Endothelial cell of umbilical vein (primary cell): ENCODE measurements at regions not wholly inside any gene's neighbourhood (a gene's known extent, or its start where the extent isn't known, plus 50 kb on each side); places are given as distances from the start of the nearest gene placed in this dataset.

Source experiments
- BruUV-seq: library from RNA; stranded (reverse); fragments of 400-500 nt; replicated peaks from 2 replicates; lab custom pipeline; 2021; lab: Mats Ljungman, UMichigan
- CTCF ChIA-PET: fragments of 300-600, 350-600 bp; sonication (Branson Sonifier 250); formaldehyde crosslinking; loops from one replicate; lab custom pipeline; 2021; ENCODE audit warnings: antibody characterized with exemption, inconsistent platforms; lab: Charles Lee
- POLR2A ChIA-PET: fragments of 300-600, 350-600 bp; sonication (Branson Sonifier 250); formaldehyde crosslinking; loops from one replicate; lab custom pipeline; 2021; ENCODE audit warnings: antibody characterized with exemption, inconsistent platforms; lab: Charles Lee
- DNase-seq: peaks from one replicate; pipeline ENCODE4 v3.0.0-alpha.2; 2011; ENCODE audit warnings: low read depth, low spot score
- FAIRE-seq: peaks from 2 replicates; lab custom pipeline; 2011; peaks lifted over from hg19 to GRCh38; lab: Jason Lieb, UNC
- H2AFZ ChIP-seq: 2 replicates; pipeline ENCODE4 v1.6.0; 2012; ENCODE audit warnings: low read depth, low read length, control low read depth, inconsistent platforms
- H3K27ac ChIP-seq: 2 replicates; pipeline ENCODE4 v1.5.1; 2011; ENCODE audit warnings: low read depth, mild to moderate bottlenecking, control low read depth, low read length, moderate library complexity; ENCODE audit not compliant: insufficient read depth
- H3K27me3 ChIP-seq, 2 experiments: 2 replicates each; pipeline versions ENCODE4 v1.6.0 to v1.6.1; 2011; ENCODE audit warnings: low read length in 2 of 2, mixed read lengths in 1 of 2; ENCODE audit not compliant: control insufficient read depth in 2 of 2, insufficient read depth in 2 of 2
- H3K36me3 ChIP-seq, 2 experiments: 2 replicates in 1 of 2; 3 replicates in 1 of 2; pipeline ENCODE4 v1.5.1; 2011; ENCODE audit warnings: low read length in 2 of 2, mild to moderate bottlenecking in 1 of 2, moderate library complexity in 1 of 2; ENCODE audit not compliant: control insufficient read depth in 2 of 2, insufficient read depth in 2 of 2; ENCODE audit errors: extremely low read depth in 1 of 2
- H3K4me1 ChIP-seq: 3 replicates; pipeline ENCODE4 v1.5.1; 2011; ENCODE audit warnings: mild to moderate bottlenecking, low read length; ENCODE audit not compliant: control insufficient read depth, insufficient read depth; ENCODE audit errors: extremely low read depth
- H3K4me2 ChIP-seq: 2 replicates; pipeline ENCODE4 v1.6.1; 2011; ENCODE audit warnings: low read length, control low read depth, mixed read lengths; ENCODE audit not compliant: insufficient read depth
- H3K4me3 ChIP-seq, 3 experiments: fragments of 200-600 bp in 1 of 3; sonication (generic), shearing (Covaris generic) in 1 of 3; replicated peaks in 1 of 3; 2 replicates each; pipeline ENCODE4 v1.5.1; 2011 to 2016; ENCODE audit warnings: control low read depth in 3 of 3, low read length in 3 of 3, mild to moderate bottlenecking in 2 of 3, inconsistent platforms in 1 of 3, low read depth in 1 of 3, moderate library complexity in 1 of 3; ENCODE audit not compliant: insufficient read depth in 1 of 3
- H3K79me2 ChIP-seq: 2 replicates; pipeline ENCODE4 v1.6.0; 2012; ENCODE audit warnings: low read length, inconsistent platforms; ENCODE audit not compliant: control insufficient read depth, insufficient read depth
- H3K9ac ChIP-seq: replicated peaks from 2 replicates; pipeline ENCODE3; 2011; ENCODE audit warnings: low read length, control low read depth; ENCODE audit not compliant: insufficient read depth; ENCODE audit errors: extremely low read depth
- H3K9me1 ChIP-seq: replicated peaks from 3 replicates; pipeline ENCODE4 v1.6.0; 2011; ENCODE audit warnings: mild to moderate bottlenecking, low read length; ENCODE audit not compliant: control insufficient read depth, insufficient read depth; ENCODE audit errors: extremely low read depth
- H3K9me3 ChIP-seq: replicated peaks from 2 replicates; pipeline ENCODE4 v1.5.1; 2012; ENCODE audit warnings: low read length, inconsistent platforms; ENCODE audit not compliant: control insufficient read depth, insufficient read depth
- H4K20me1 ChIP-seq: replicated peaks from 2 replicates; pipeline ENCODE3; 2011; ENCODE audit warnings: mild to moderate bottlenecking, low read length; ENCODE audit not compliant: control insufficient read depth, insufficient read depth; ENCODE audit errors: extremely low read depth
- EZH2 ChIP-seq: IDR thresholded peaks from 2 replicates; pipeline ENCODE4 v1.6.1; 2012; ENCODE audit warnings: borderline replicate concordance, low read depth, mild to moderate bottlenecking, moderate library complexity, low read length, inconsistent platforms; ENCODE audit not compliant: severe bottlenecking
- FOS ChIP-seq: IDR thresholded peaks from 2 replicates; pipeline ENCODE4 v1.6.1; 2011; ENCODE audit warnings: mild to moderate bottlenecking, low read length, moderate library complexity, borderline replicate concordance; ENCODE audit not compliant: insufficient read depth
- GATA2 ChIP-seq: IDR thresholded peaks from 2 replicates; pipeline ENCODE4 v1.7.0; 2011; ENCODE audit warnings: low read depth, mild to moderate bottlenecking, moderate library complexity, mixed read lengths, low read length; ENCODE audit not compliant: insufficient read length, insufficient read depth
- JUN ChIP-seq: IDR thresholded peaks from 2 replicates; pipeline ENCODE4 v1.6.1; 2011; ENCODE audit warnings: borderline replicate concordance, low read depth; ENCODE audit not compliant: insufficient read length, insufficient read depth
- MAX ChIP-seq: IDR thresholded peaks from 2 replicates; pipeline ENCODE4 v1.6.1; 2011; ENCODE audit not compliant: insufficient read depth, insufficient read length
- MYC ChIP-seq: IDR thresholded peaks from one replicate; pipeline ENCODE4 v1.6.1; 2011; ENCODE audit warnings: mild to moderate bottlenecking, low read depth, low read length
- POLR2A ChIP-seq: IDR thresholded peaks from 2 replicates; pipeline ENCODE4 v1.6.1; 2012; ENCODE audit warnings: low read depth, mild to moderate bottlenecking, control low read depth, low read length
- POLR2AphosphoS5 ChIP-seq: IDR thresholded peaks from 2 replicates; pipeline ENCODE4 v1.6.1; 2012; ENCODE audit warnings: low read depth, mild to moderate bottlenecking, control low read depth, low read length, moderate library complexity; ENCODE audit not compliant: insufficient read depth
- dilution Hi-C: fragments of 300-500 bp; cut with MboI; formaldehyde crosslinking; loops from one replicate; pipeline ENCODE4 v1.15.0; 2019; ENCODE audit warnings: low sequenced_read_pairs; ENCODE audit not compliant: extremely low pct_ligation_motif_present
- intact Hi-C: fragments of 100-400 bp; cut with micrococcal nuclease; formaldehyde crosslinking; loops from one replicate; pipeline ENCODE4 v1.10.0; 2022
- TF ChIP-seq, protein P1 (sequence below), 2 donors: IDR thresholded peaks; 1 replicate in 1 of 2; 2 replicates in 1 of 2; pipeline ENCODE4 v1.5.1; 2011; ENCODE audit warnings: low read length in 2 of 2, mild to moderate bottlenecking in 2 of 2, moderate library complexity in 2 of 2, control low read depth in 1 of 2, inconsistent platforms in 1 of 2, low read depth in 1 of 2; ENCODE audit not compliant: insufficient read depth in 1 of 2; ENCODE audit errors: extremely low read depth in 1 of 2

DNA sequence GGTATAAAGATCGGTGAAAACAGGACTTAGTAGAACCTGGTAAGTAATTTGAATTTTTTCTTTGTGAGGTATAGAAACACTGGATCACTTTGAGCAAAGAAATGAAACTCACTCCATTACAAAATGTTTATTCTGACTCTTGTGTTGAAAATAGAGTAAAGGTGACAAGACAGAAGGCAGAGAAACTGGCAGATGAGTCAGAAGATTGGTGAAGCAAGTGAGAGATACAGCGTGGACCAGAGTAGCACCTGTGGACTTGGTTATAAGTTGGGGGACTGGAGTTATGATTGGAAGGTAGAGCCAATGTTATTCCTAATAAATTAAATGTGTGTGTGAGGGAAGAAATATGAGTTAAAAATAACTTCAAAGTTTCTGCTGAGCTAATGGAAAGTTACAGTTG is 620.9 kb downstream of the ZWINT start:
- H3K36me3 ChIP-seq: no peaks in the 10 kb centered on the region
- FAIRE-seq (no peak), DNase-seq (no peak)
- no peak overlapping the region for H2AFZ ChIP-seq
- no peaks in the 10 kb centered on the region for H4K20me1 ChIP-seq
- intact Hi-C loops (loop anchor here (5.0 kb wide), 1 partner anchor 648 kb away; no protein-coding TSS in a partner anchor), dilution Hi-C loops (no loop called here)
- CTCF ChIA-PET: no interaction called here
- H3K79me2 ChIP-seq: no peaks in the 10 kb centered on the region
- H3K9ac ChIP-seq: no peak overlapping the region
- no peak overlapping the region for H3K4me2 ChIP-seq
- H3K9me3 ChIP-seq: no peaks in the 10 kb centered on the region
- BruUV-seq: no TSS peak
- TF ChIP-seq MYC (no peak), POLR2AphosphoS5 (no peak), JUN (no peak), EZH2 (no peak), FOS (no peak)
- TF ChIP-seq, protein P1, sequence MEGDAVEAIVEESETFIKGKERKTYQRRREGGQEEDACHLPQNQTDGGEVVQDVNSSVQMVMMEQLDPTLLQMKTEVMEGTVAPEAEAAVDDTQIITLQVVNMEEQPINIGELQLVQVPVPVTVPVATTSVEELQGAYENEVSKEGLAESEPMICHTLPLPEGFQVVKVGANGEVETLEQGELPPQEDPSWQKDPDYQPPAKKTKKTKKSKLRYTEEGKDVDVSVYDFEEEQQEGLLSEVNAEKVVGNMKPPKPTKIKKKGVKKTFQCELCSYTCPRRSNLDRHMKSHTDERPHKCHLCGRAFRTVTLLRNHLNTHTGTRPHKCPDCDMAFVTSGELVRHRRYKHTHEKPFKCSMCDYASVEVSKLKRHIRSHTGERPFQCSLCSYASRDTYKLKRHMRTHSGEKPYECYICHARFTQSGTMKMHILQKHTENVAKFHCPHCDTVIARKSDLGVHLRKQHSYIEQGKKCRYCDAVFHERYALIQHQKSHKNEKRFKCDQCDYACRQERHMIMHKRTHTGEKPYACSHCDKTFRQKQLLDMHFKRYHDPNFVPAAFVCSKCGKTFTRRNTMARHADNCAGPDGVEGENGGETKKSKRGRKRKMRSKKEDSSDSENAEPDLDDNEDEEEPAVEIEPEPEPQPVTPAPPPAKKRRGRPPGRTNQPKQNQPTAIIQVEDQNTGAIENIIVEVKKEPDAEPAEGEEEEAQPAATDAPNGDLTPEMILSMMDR (IDR thresholded peaks at IDR 0.05; ENCODE audit: extremely low read depth in 1 of 2, insufficient read depth in 1 of 2, low read depth in 1 of 2, low read length in 2 of 2): no peak
- no peak overlapping the region for H3K27ac ChIP-seq
- H3K4me1 ChIP-seq: no peaks in the 10 kb centered on the region
- H3K4me3 ChIP-seq: no peak overlapping the region
- POLR2A ChIA-PET: interaction anchor here (0.6 kb wide), 1 partner anchor 928 kb away, joined by 4 read pairs; no protein-coding TSS in a partner anchor
- no peaks in the 10 kb centered on the region for H3K9me1 ChIP-seq
- H3K27me3 ChIP-seq: no peaks in the 10 kb centered on the region

DNA sequence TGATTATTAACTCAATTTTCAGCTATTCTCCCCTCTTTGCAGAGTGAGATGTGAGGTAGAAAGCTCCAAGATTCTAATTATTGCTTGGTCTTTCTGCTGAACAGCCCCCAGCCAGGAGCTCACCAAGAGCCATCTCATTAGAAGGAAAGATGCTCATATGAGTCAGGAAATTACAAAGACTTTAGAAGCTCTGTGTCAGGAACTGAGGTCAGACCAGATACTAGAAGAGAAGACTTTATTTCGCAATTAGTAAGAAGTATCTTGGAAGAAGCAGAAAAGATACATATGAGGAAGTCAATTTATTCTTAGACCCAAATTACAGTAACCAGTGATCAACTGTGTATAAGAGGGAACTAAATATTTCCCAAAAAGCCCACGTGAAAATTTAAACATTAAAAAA is 626.9 kb downstream of the ZWINT start:
- H3K4me1 ChIP-seq: no peaks in the 10 kb centered on the region
- no peaks in the 10 kb centered on the region for H3K9me1 ChIP-seq
- dilution Hi-C loops: no loop called here
- no peaks in the 10 kb centered on the region for H3K36me3 ChIP-seq
- no peak for TF ChIP-seq FOS
- no peak for TF ChIP-seq MYC
- TF ChIP-seq, protein P1 (IDR thresholded peaks at IDR 0.05; ENCODE audit: extremely low read depth in 1 of 2, insufficient read depth in 1 of 2, low read depth in 1 of 2, low read length in 2 of 2): no peak
- no peak for TF ChIP-seq MAX
- TF ChIP-seq JUN: no peak
- no peak for TF ChIP-seq POLR2A
- no peak for TF ChIP-seq GATA2
- TF ChIP-seq EZH2: no peak
- TF ChIP-seq POLR2AphosphoS5: no peak
- no peak overlapping the region for H2AFZ ChIP-seq
- H3K9me3 ChIP-seq: no peaks in the 10 kb centered on the region
- FAIRE-seq (no peak), DNase-seq (no peak)
- CTCF ChIA-PET: no interaction called here
- no peaks in the 10 kb centered on the region for H4K20me1 ChIP-seq
- H3K27ac ChIP-seq: no peak overlapping the region
- no peak overlapping the region for H3K9ac ChIP-seq
- H3K27me3 ChIP-seq: no peaks in the 10 kb centered on the region
- no peaks in the 10 kb centered on the region for H3K79me2 ChIP-seq
- no TSS peak for BruUV-seq
- H3K4me2 ChIP-seq: no peak overlapping the region
- intact Hi-C loops: no loop called here
- POLR2A ChIA-PET: no interaction called here
- no peak overlapping the region for H3K4me3 ChIP-seq
